GM18870 (cell line): ENCODE measurements at regions not wholly inside any gene's neighbourhood (a gene's known extent, or its start where the extent isn't known, plus 50 kb on each side); places are given as distances from the start of the nearest gene placed in this dataset.
"Not testable (repeated sequence)": the region's sequence is repeated elsewhere in the genome, so short reads cannot be mapped to it uniquely, and the experiment has no call there.

Experiments
- ATAC-seq: cut with Tn5 transposase; IDR thresholded peaks from one replicate; pipeline ENCODE4 v1.9.1; 2021; ENCODE audit warnings: moderate library complexity; ENCODE audit not compliant: unreplicated experiment

- not testable (repeated sequence) for ATAC-seq
Measured at GRCh38 chrX:40788698-40789097, 53.4 kb upstream of the MED14 start.

GRCh38 chrX:40792433-40792832 is 57.1 kb upstream of the MED14 start:
- no peak for ATAC-seq

GRCh38 chrX:40794829-40795130 is 59.4 kb upstream of the MED14 start:
- ATAC-seq = not testable (repeated sequence)

GRCh38 chrX:40799745-40800144 is 64.4 kb upstream of the MED14 start:
- not testable (repeated sequence) for ATAC-seq

- ATAC-seq = no peak
Measured at GRCh38 chrX:40805404-40805803, 70.1 kb upstream of the MED14 start.

GRCh38 chrX:40806513-40807220 is 71.3 kb upstream of the MED14 start:
- ATAC-seq = no peak

- no peak for ATAC-seq
Measured at GRCh38 chrX:40807384-40807783, 72.0 kb upstream of the MED14 start.

- no peak for ATAC-seq
Measured at GRCh38 chrX:40808203-40808602, 72.9 kb upstream of the MED14 start.

- ATAC-seq = no peak
Measured at GRCh38 chrX:40809210-40809609, 73.9 kb upstream of the MED14 start.

- ATAC-seq = not testable (repeated sequence)
Measured at GRCh38 chrX:40815045-40815444, 79.7 kb upstream of the MED14 start.

- ATAC-seq = no peak
Measured at GRCh38 chrX:40816906-40817305, 81.6 kb upstream of the MED14 start.

- ATAC-seq = no peak
Measured at GRCh38 chrX:40818236-40818635, 82.9 kb upstream of the MED14 start.

- ATAC-seq = no peak
Measured at GRCh38 chrX:40821780-40822179, 86.4 kb upstream of the MED14 start.

GRCh38 chrX:40827331-40827730 is 92.0 kb upstream of the MED14 start:
- no peak for ATAC-seq

GRCh38 chrX:40831750-40832149 is 96.4 kb upstream of the MED14 start:
- ATAC-seq = no peak

GRCh38 chrX:40832723-40833122 is 97.4 kb upstream of the MED14 start:
- no peak for ATAC-seq

GRCh38 chrX:40834225-40834624 is 98.9 kb upstream of the MED14 start:
- ATAC-seq = no peak

- ATAC-seq = no peak
Measured at GRCh38 chrX:40835526-40835925, 100.2 kb upstream of the MED14 start.

GRCh38 chrX:40843643-40844042 is 108.3 kb upstream of the MED14 start:
- ATAC-seq = no peak

- no peak for ATAC-seq
Measured at GRCh38 chrX:40844471-40844870, 109.1 kb upstream of the MED14 start.

GRCh38 chrX:40845331-40845911 is 110.1 kb upstream of the MED14 start:
- no peak for ATAC-seq

- no peak for ATAC-seq
Measured at GRCh38 chrX:40849906-40850823, 114.8 kb upstream of the MED14 start.
